ENCODE measurements at regions not wholly inside any gene's neighbourhood (a gene's known extent, or its start where the extent isn't known, plus 50 kb on each side); places are given as distances from the start of the nearest gene placed in this dataset.
"Not testable (repeated sequence)": the region's sequence is repeated elsewhere in the genome, so short reads cannot be mapped to it uniquely, and the experiment has no call there.

- no peak for TF ChIP-seq CTCF (IDR thresholded peaks at IDR 0.05; ENCODE audit: low read depth, low read length)
- TF ChIP-seq MAX (IDR thresholded peaks at IDR 0.05; ENCODE audit: low read depth, low read length), result no peak
- TF ChIP-seq MYC (IDR thresholded peaks at IDR 0.05; ENCODE audit: low read depth, low read length), result no peak
- no peak for TF ChIP-seq POLR2A (IDR thresholded peaks at IDR 0.05; ENCODE audit: extremely low read depth, insufficient read length)
Observed at GRCh38 chrX:150119323-150119722, 181.0 kb upstream of the EOLA2 start.

GRCh38 chrX:150125045-150125444 lies 186.8 kb upstream of the EOLA2 start:
- DNase-seq (ENCODE audit: low read depth); H3K4me3 ChIP-seq (ENCODE audit: low read depth, low read length): not testable (repeated sequence)

More at GRCh38 chrX:150119323-150119722, 181.0 kb upstream of the EOLA2 start:
- DNase-seq (ENCODE audit: low read depth), result no peak
- H3K4me3 ChIP-seq (ENCODE audit: low read depth, low read length), result no peak overlapping the region

GRCh38 chrX:150127216-150127615 lies 188.9 kb upstream of the EOLA2 start:
- no peak for TF ChIP-seq POLR2A (IDR thresholded peaks at IDR 0.05; ENCODE audit: extremely low read depth, insufficient read length)
- TF ChIP-seq MYC (IDR thresholded peaks at IDR 0.05; ENCODE audit: low read depth, low read length), result no peak
- no peak for TF ChIP-seq CTCF (IDR thresholded peaks at IDR 0.05; ENCODE audit: low read depth, low read length)
- no peak for TF ChIP-seq MAX (IDR thresholded peaks at IDR 0.05; ENCODE audit: low read depth, low read length)
- no peak for DNase-seq (ENCODE audit: low read depth)
- no peak overlapping the region for H3K4me3 ChIP-seq (ENCODE audit: low read depth, low read length)

GRCh38 chrX:150143721-150144440 lies 205.6 kb upstream of the EOLA2 start:
- H3K4me3 ChIP-seq (ENCODE audit: low read depth, low read length), result no peak overlapping the region
- no peak for DNase-seq (ENCODE audit: low read depth)
- TF ChIP-seq POLR2A (IDR thresholded peaks at IDR 0.05; ENCODE audit: extremely low read depth, insufficient read length), result no peak
- TF ChIP-seq MAX (IDR thresholded peaks at IDR 0.05; ENCODE audit: low read depth, low read length), result no peak
- no peak for TF ChIP-seq MYC (IDR thresholded peaks at IDR 0.05; ENCODE audit: low read depth, low read length)

GRCh38 chrX:150146271-150146896 lies 208.1 kb upstream of the EOLA2 start:
- no peak overlapping the region for H3K4me3 ChIP-seq (ENCODE audit: low read depth, low read length)
- DNase-seq (ENCODE audit: low read depth), result no peak
- no peak for TF ChIP-seq CTCF (IDR thresholded peaks at IDR 0.05; ENCODE audit: low read depth, low read length)
- TF ChIP-seq MAX (IDR thresholded peaks at IDR 0.05; ENCODE audit: low read depth, low read length), result no peak
- no peak for TF ChIP-seq MYC (IDR thresholded peaks at IDR 0.05; ENCODE audit: low read depth, low read length)
- no peak for TF ChIP-seq POLR2A (IDR thresholded peaks at IDR 0.05; ENCODE audit: extremely low read depth, insufficient read length)

GRCh38 chrX:150148749-150149672 lies 210.7 kb upstream of the EOLA2 start:
- TF ChIP-seq CTCF (IDR thresholded peaks at IDR 0.05; ENCODE audit: low read depth, low read length) (no peak), MAX (IDR thresholded peaks at IDR 0.05; ENCODE audit: low read depth, low read length) (no peak), POLR2A (IDR thresholded peaks at IDR 0.05; ENCODE audit: extremely low read depth, insufficient read length) (no peak), MYC (IDR thresholded peaks at IDR 0.05; ENCODE audit: low read depth, low read length) (no peak)
- DNase-seq (ENCODE audit: low read depth), result no peak
- H3K4me3 ChIP-seq (ENCODE audit: low read depth, low read length), result no peak overlapping the region
